Loucy (cell line): ENCODE measurements at regions not wholly inside any gene's neighbourhood (a gene's known extent, or its start where the extent isn't known, plus 50 kb on each side); places are given as distances from the start of the nearest gene placed in this dataset.

ENCODE experiments used
- H2AFZ ChIP-seq: fragments of 200-600 bp; sonication (generic); 2 replicates; pipeline ENCODE4 v1.6.0; 2016; ENCODE audit warnings: antibody characterized with exemption, mild to moderate bottlenecking, low read length, moderate library complexity
- H3F3A ChIP-seq: fragments of 200-600 bp; 2 replicates; pipeline ENCODE4 v1.6.0; 2016; ENCODE audit warnings: antibody characterized with exemption, low read depth, mild to moderate bottlenecking
- H3K27me3 ChIP-seq: fragments of 200-600 bp; sonication (generic); 2 replicates; pipeline ENCODE4 v1.6.1; 2014; ENCODE audit warnings: low read length, mild to moderate bottlenecking; ENCODE audit not compliant: insufficient read depth, poor library complexity, severe bottlenecking
- H3K36me3 ChIP-seq: fragments of 200-600 bp; sonication (generic); 2 replicates; pipeline ENCODE4 v1.6.1; 2016; ENCODE audit warnings: low read length; ENCODE audit not compliant: insufficient read depth
- H3K4me1 ChIP-seq: fragments of 200-600 bp; sonication (generic); 2 replicates; pipeline ENCODE4 v1.5.1; 2014; ENCODE audit warnings: low read length, mild to moderate bottlenecking; ENCODE audit not compliant: insufficient read depth, poor library complexity, severe bottlenecking
- H3K4me2 ChIP-seq: fragments of 200-600 bp; sonication (generic); 2 replicates; pipeline ENCODE4 v1.6.0; 2014; ENCODE audit warnings: antibody characterized with exemption, low read length, low read depth, mild to moderate bottlenecking; ENCODE audit not compliant: poor library complexity, severe bottlenecking
- H3K4me3 ChIP-seq: fragments of 200-600 bp; sonication (generic); 2 replicates; pipeline ENCODE4 v1.5.1; 2014; ENCODE audit warnings: low read length, mild to moderate bottlenecking, mixed read lengths; ENCODE audit not compliant: poor library complexity, severe bottlenecking
- H3K79me2 ChIP-seq: fragments of 200-600 bp; sonication (generic); 2 replicates; pipeline ENCODE4 v1.6.1; 2014; ENCODE audit warnings: low read length; ENCODE audit not compliant: insufficient read depth
- H3K9ac ChIP-seq: fragments of 200-600 bp; sonication (generic); 2 replicates; pipeline ENCODE4 v1.6.0; 2014; ENCODE audit warnings: mild to moderate bottlenecking, low read depth, low read length, moderate library complexity; ENCODE audit not compliant: poor library complexity, severe bottlenecking
- H3K9me2 ChIP-seq: fragments of 200-600 bp; sonication (generic); replicated peaks from 2 replicates; pipeline ENCODE4 v1.6.1; 2016; ENCODE audit warnings: low read depth, low read length, mixed read lengths
- H3K9me3 ChIP-seq: fragments of 200-600 bp; sonication (generic); 2 replicates; pipeline ENCODE4 v1.6.1; 2014; ENCODE audit warnings: mild to moderate bottlenecking, antibody characterized with exemption, low read length, low read depth; ENCODE audit not compliant: insufficient read depth
- H4K20me1 ChIP-seq: fragments of 200-600 bp; sonication (generic); 2 replicates; pipeline ENCODE4 v1.6.0; 2014; ENCODE audit warnings: antibody characterized with exemption, low read length, mild to moderate bottlenecking; ENCODE audit not compliant: insufficient read depth, poor library complexity, severe bottlenecking
- EZH2phosphoT487 ChIP-seq: fragments of 200-600 bp; IDR thresholded peaks from 2 replicates; pipeline ENCODE4 v1.6.1; 2018; ENCODE audit warnings: antibody characterized with exemption, mild to moderate bottlenecking, moderate library complexity, borderline replicate concordance
- TF ChIP-seq, protein P1 (sequence below): fragments of 200-600 bp; sonication (generic); conservative IDR thresholded peaks from 2 replicates; pipeline ENCODE4 v1.5.1; 2014; ENCODE audit warnings: mild to moderate bottlenecking, antibody characterized with exemption, low read length

DNA sequence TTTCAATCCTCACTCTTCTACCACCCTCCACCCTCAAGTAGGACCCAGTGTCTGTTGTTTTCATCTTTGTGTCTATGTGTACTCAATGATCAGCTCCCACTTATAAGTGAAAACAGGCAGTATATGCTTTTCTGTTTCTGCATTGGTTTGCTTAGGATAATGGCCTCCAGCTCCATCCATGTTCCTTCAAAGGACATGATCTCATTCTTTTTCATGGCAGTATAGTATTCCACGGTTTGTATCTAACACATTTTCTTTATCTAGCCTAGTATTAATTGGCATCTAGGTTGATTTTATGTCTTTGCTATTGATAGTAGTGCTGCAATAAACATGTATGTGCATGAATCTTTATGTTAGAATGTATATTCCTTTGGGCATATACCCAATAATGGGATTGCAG lies 259.8 kb upstream of the KIF2A start:
- Histone ChIP-seq H3K9ac (no peak overlapping the region), H3K4me2 (no peak overlapping the region), H2AFZ (no peak overlapping the region), H3K9me3 (no peaks in the 10 kb centered on the region), H3K4me1 (no peaks in the 10 kb centered on the region), H3K36me3 (no peaks in the 10 kb centered on the region), H4K20me1 (no peaks in the 10 kb centered on the region), H3K27me3 (no peaks in the 10 kb centered on the region), H3K79me2 (no peaks in the 10 kb centered on the region), H3K4me3 (no peak overlapping the region), H3F3A (no peaks in the 10 kb centered on the region), H3K9me2 (no peaks in the 10 kb centered on the region)
- no peak for TF ChIP-seq EZH2phosphoT487
- TF ChIP-seq, protein P1, sequence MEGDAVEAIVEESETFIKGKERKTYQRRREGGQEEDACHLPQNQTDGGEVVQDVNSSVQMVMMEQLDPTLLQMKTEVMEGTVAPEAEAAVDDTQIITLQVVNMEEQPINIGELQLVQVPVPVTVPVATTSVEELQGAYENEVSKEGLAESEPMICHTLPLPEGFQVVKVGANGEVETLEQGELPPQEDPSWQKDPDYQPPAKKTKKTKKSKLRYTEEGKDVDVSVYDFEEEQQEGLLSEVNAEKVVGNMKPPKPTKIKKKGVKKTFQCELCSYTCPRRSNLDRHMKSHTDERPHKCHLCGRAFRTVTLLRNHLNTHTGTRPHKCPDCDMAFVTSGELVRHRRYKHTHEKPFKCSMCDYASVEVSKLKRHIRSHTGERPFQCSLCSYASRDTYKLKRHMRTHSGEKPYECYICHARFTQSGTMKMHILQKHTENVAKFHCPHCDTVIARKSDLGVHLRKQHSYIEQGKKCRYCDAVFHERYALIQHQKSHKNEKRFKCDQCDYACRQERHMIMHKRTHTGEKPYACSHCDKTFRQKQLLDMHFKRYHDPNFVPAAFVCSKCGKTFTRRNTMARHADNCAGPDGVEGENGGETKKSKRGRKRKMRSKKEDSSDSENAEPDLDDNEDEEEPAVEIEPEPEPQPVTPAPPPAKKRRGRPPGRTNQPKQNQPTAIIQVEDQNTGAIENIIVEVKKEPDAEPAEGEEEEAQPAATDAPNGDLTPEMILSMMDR: no peak

DNA sequence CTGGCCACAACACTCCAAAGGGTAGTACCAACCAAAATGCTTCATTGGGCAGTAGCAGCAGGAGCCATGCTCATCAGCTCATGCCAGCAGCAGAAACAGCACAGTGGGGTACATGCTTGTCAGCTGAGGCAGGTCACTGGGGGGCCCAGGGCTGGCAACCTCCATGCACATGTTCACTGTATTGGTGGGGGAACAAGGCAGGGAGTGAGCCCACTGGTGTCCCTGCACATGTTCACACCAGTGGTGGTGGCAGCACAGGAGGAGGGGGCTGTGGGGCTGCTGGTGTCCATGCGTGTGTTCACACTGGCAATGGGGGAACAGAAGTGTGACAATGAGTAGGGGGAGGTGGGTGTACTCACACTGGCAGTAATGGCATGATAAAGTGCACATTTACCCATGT lies 254.3 kb upstream of the KIF2A start:
- H3F3A ChIP-seq: no peaks in the 10 kb centered on the region
- H4K20me1 ChIP-seq: no peaks in the 10 kb centered on the region

GRCh38 chr5:62059960-62060359 lies 246.0 kb upstream of the KIF2A start:
- H3K9ac ChIP-seq: no peak overlapping the region
- H3K4me1 ChIP-seq: no peaks in the 10 kb centered on the region
- no peaks in the 10 kb centered on the region for H3K79me2 ChIP-seq
- H4K20me1 ChIP-seq: no peaks in the 10 kb centered on the region
- no peaks in the 10 kb centered on the region for H3K27me3 ChIP-seq
- H3K9me2 ChIP-seq: no peaks in the 10 kb centered on the region
- no peak overlapping the region for H3K4me3 ChIP-seq
- TF ChIP-seq, protein P1: no peak
- TF ChIP-seq EZH2phosphoT487: no peak
- no peaks in the 10 kb centered on the region for H3F3A ChIP-seq
- no peak overlapping the region for H2AFZ ChIP-seq
- no peaks in the 10 kb centered on the region for H3K9me3 ChIP-seq
- no peaks in the 10 kb centered on the region for H3K36me3 ChIP-seq
- no peak overlapping the region for H3K4me2 ChIP-seq

More for the DNA sequence above, 254.3 kb upstream of the KIF2A start:
- no peak overlapping the region for H3K4me2 ChIP-seq
- H3K79me2 ChIP-seq: no peaks in the 10 kb centered on the region
- no peak overlapping the region for H3K4me3 ChIP-seq
- H3K9me3 ChIP-seq: no peaks in the 10 kb centered on the region
- no peaks in the 10 kb centered on the region for H3K27me3 ChIP-seq
- H3K36me3 ChIP-seq: no peaks in the 10 kb centered on the region
- TF ChIP-seq, protein P1: no peak
- no peak for TF ChIP-seq EZH2phosphoT487
- no peaks in the 10 kb centered on the region for H3K4me1 ChIP-seq
- H3K9ac ChIP-seq: no peak overlapping the region
- H2AFZ ChIP-seq: no peak overlapping the region
- H3K9me2 ChIP-seq: no peaks in the 10 kb centered on the region
